OCI-LY3 (cell line): ENCODE measurements at regions not wholly inside any gene's neighbourhood (a gene's known extent, or its start where the extent isn't known, plus 50 kb on each side); places are given as distances from the start of the nearest gene placed in this dataset.

Experiments used
- H2AFZ ChIP-seq: fragments of 200-600, 300-600 bp; shearing (Covaris generic); 2 replicates; pipeline ENCODE4 v1.6.0; 2014; ENCODE audit warnings: antibody characterized with exemption, low read depth, low read length
- H3K27ac ChIP-seq: fragments of 200-600, 300-600 bp; sonication (generic); 2 replicates; pipeline ENCODE4 v1.5.1; 2014; ENCODE audit warnings: mild to moderate bottlenecking, low read length, moderate library complexity, mixed read lengths
- H3K27me3 ChIP-seq: fragments of 200-600, 300-600 bp; sonication (generic); 2 replicates; pipeline ENCODE4 v1.6.1; 2014; ENCODE audit warnings: low read depth, low read length, mixed read lengths
- H3K36me3 ChIP-seq: fragments of 200-600, 300-600 bp; sonication (generic); replicated peaks from 2 replicates; pipeline ENCODE3; 2014; ENCODE audit warnings: low read depth, low read length, mixed read lengths
- H3K4me1 ChIP-seq: fragments of 300-600, 200-600 bp; sonication (generic); 2 replicates; pipeline ENCODE4 v1.6.1; 2014; ENCODE audit warnings: low read length, mixed read lengths
- H3K4me2 ChIP-seq: fragments of 200-600, 300-600 bp; sonication (generic); 2 replicates; pipeline ENCODE4 v1.6.1; 2014; ENCODE audit warnings: low read length, mixed read lengths
- H3K4me3 ChIP-seq: fragments of 300-600, 200-600 bp; sonication (generic); 2 replicates; pipeline ENCODE4 v1.5.1; 2014; ENCODE audit warnings: antibody characterized with exemption, mild to moderate bottlenecking, low read length, moderate library complexity
- H3K79me2 ChIP-seq: fragments of 300-600, 200-600 bp; shearing (Covaris generic); 2 replicates; pipeline ENCODE4 v1.6.1; 2014; ENCODE audit warnings: mild to moderate bottlenecking, low read length, mixed read lengths
- H3K9ac ChIP-seq: fragments of 300-600, 200-600 bp; shearing (Covaris generic); 2 replicates; pipeline ENCODE4 v1.6.0; 2014; ENCODE audit warnings: mild to moderate bottlenecking, low read length, moderate library complexity
- H3K9me3 ChIP-seq: fragments of 200-600, 300-600 bp; shearing (Covaris generic); 2 replicates; pipeline ENCODE4 v1.6.1; 2014; ENCODE audit warnings: low read length, mixed read lengths; ENCODE audit not compliant: insufficient read depth
- H4K20me1 ChIP-seq: fragments of 200-600, 300-600 bp; sonication (generic); 2 replicates; pipeline ENCODE4 v1.6.1; 2016; ENCODE audit warnings: low read length, mixed read lengths; ENCODE audit not compliant: insufficient read depth
- CTCF ChIP-seq: fragments of 200-600, 300-600 bp; sonication (generic); IDR thresholded peaks from 2 replicates; pipeline ENCODE4 v1.5.1; 2014; ENCODE audit warnings: antibody characterized with exemption, low read length, low read depth
- EZH2phosphoT487 ChIP-seq: fragments of 200-600 bp; shearing (Covaris generic); IDR thresholded peaks from 2 replicates; pipeline ENCODE4 v1.6.1; 2018; ENCODE audit warnings: antibody characterized with exemption, mixed run types, low read depth

- no peak overlapping the region for H3K4me3 ChIP-seq
- TF ChIP-seq CTCF (no peak), EZH2phosphoT487 (no peak)
- no peak overlapping the region for H3K4me2 ChIP-seq
Measured at GRCh38 chr7:115689941-115690340, 340.6 kb downstream of the TFEC start.

GRCh38 chr7:115683093-115683492 is 347.5 kb downstream of the TFEC start:
- no peaks in the 10 kb centered on the region for H3K9me3 ChIP-seq
- H3K36me3 ChIP-seq: no peaks in the 10 kb centered on the region
- H3K4me1 ChIP-seq: peaks cover 21% of the 10 kb centered on the region
- H2AFZ ChIP-seq: no peak overlapping the region
- no peak overlapping the region for H3K4me2 ChIP-seq
- H3K9ac ChIP-seq: no peak overlapping the region
- TF ChIP-seq EZH2phosphoT487 (no peak), CTCF (no peak)
- no peaks in the 10 kb centered on the region for H4K20me1 ChIP-seq
- H3K27me3 ChIP-seq: no peaks in the 10 kb centered on the region
- H3K27ac ChIP-seq: no peak overlapping the region
- H3K4me3 ChIP-seq: no peak overlapping the region
- no peaks in the 10 kb centered on the region for H3K79me2 ChIP-seq

More at GRCh38 chr7:115689941-115690340, 340.6 kb downstream of the TFEC start:
- Histone ChIP-seq H3K79me2 (no peaks in the 10 kb centered on the region), H3K9ac (no peak overlapping the region), H3K27ac (no peak overlapping the region), H3K36me3 (peaks cover 5% of the 10 kb centered on the region), H3K27me3 (no peaks in the 10 kb centered on the region), H2AFZ (no peak overlapping the region), H3K4me1 (0 out of 2 replicates have a peak, but pooled peaks cover 5% of the 10 kb centered on the region), H4K20me1 (no peaks in the 10 kb centered on the region), H3K9me3 (no peaks in the 10 kb centered on the region)

GRCh38 chr7:115682507-115682906 is 348.1 kb downstream of the TFEC start:
- Histone ChIP-seq H3K36me3 (no peaks in the 10 kb centered on the region), H3K4me1 (peaks cover 23% of the 10 kb centered on the region), H3K9me3 (no peaks in the 10 kb centered on the region), H3K27ac (no peak overlapping the region), H3K9ac (no peak overlapping the region), H3K4me3 (no peak overlapping the region), H3K4me2 (peak overlapping the region; percentile 18; the same call in 1 of the 2 replicates), H3K27me3 (no peaks in the 10 kb centered on the region), H2AFZ (no peak overlapping the region), H4K20me1 (no peaks in the 10 kb centered on the region), H3K79me2 (no peaks in the 10 kb centered on the region)
- TF ChIP-seq EZH2phosphoT487 (no peak), CTCF (no peak)

- H2AFZ ChIP-seq: no peak overlapping the region
- no peaks in the 10 kb centered on the region for H3K79me2 ChIP-seq
- peaks cover 28% of the 10 kb centered on the region for H3K4me1 ChIP-seq
- no peaks in the 10 kb centered on the region for H3K27me3 ChIP-seq
- H3K4me3 ChIP-seq: no peak overlapping the region
- no peak for TF ChIP-seq CTCF
- TF ChIP-seq EZH2phosphoT487: no peak
- H3K36me3 ChIP-seq: no peaks in the 10 kb centered on the region
- H3K4me2 ChIP-seq: no peak overlapping the region
- H3K9me3 ChIP-seq: no peaks in the 10 kb centered on the region
- H3K9ac ChIP-seq: no peak overlapping the region
- no peak overlapping the region for H3K27ac ChIP-seq
- H4K20me1 ChIP-seq: no peaks in the 10 kb centered on the region
Measured at GRCh38 chr7:115680921-115681320, 349.6 kb downstream of the TFEC start.
